ENCODE measurements at regions not wholly inside any gene's neighbourhood (a gene's known extent, or its start where the extent isn't known, plus 50 kb on each side); places are given as distances from the start of the nearest gene placed in this dataset.

GRCh38 chr6:105952326-105952725 is 133.8 kb upstream of the PRDM1 start:
- no peak for TF ChIP-seq CTCF (IDR thresholded peaks at IDR 0.05; ENCODE audit: insufficient read depth, low read depth, low read length)
- no peak for TF ChIP-seq EZH2 (IDR thresholded peaks at IDR 0.05; ENCODE audit: insufficient read depth, low read length)
